HG02981 (cell line): ENCODE measurements at regions not wholly inside any gene's neighbourhood (a gene's known extent, or its start where the extent isn't known, plus 50 kb on each side); places are given as distances from the start of the nearest gene placed in this dataset.
"Not testable (repeated sequence)": the region's sequence is repeated elsewhere in the genome, so short reads cannot be mapped to it uniquely, and the experiment has no call there.

Experiments used
- ATAC-seq: cut with Tn5 transposase; IDR thresholded peaks from one replicate; pipeline ENCODE4 v1.9.1; 2021; ENCODE audit warnings: mild to moderate bottlenecking, moderate library complexity; ENCODE audit not compliant: unreplicated experiment

GRCh38 chr12:78489990-78490389 lies 374.6 kb upstream of the SYT1 start:
- no peak for ATAC-seq

- ATAC-seq: no peak
Observed at GRCh38 chr12:78490861-78491260, 373.7 kb upstream of the SYT1 start.

GRCh38 chr12:78494911-78495310 lies 369.7 kb upstream of the SYT1 start:
- ATAC-seq: no peak

- ATAC-seq: no peak
Observed at GRCh38 chr12:78501825-78502224, 362.7 kb upstream of the SYT1 start.

GRCh38 chr12:78519422-78519821 lies 345.2 kb upstream of the SYT1 start:
- no peak for ATAC-seq

- ATAC-seq: no peak
Observed at GRCh38 chr12:78530100-78530765, 334.3 kb upstream of the SYT1 start.

GRCh38 chr12:78531831-78532458 lies 332.6 kb upstream of the SYT1 start:
- no peak for ATAC-seq

- no peak for ATAC-seq
Observed at GRCh38 chr12:78534311-78534710, 330.3 kb upstream of the SYT1 start.

- no peak for ATAC-seq
Observed at GRCh38 chr12:78540606-78541336, 323.8 kb upstream of the SYT1 start.

- no peak for ATAC-seq
Observed at GRCh38 chr12:78550831-78551230, 313.7 kb upstream of the SYT1 start.

GRCh38 chr12:78555802-78556201 lies 308.8 kb upstream of the SYT1 start:
- no peak for ATAC-seq

GRCh38 chr12:78556651-78557050 lies 307.9 kb upstream of the SYT1 start:
- ATAC-seq: no peak

GRCh38 chr12:78559416-78559815 lies 305.2 kb upstream of the SYT1 start:
- ATAC-seq: no peak

- ATAC-seq: no peak
Observed at GRCh38 chr12:78559886-78560285, 304.7 kb upstream of the SYT1 start.

GRCh38 chr12:78560633-78561032 lies 303.9 kb upstream of the SYT1 start:
- no peak for ATAC-seq

- no peak for ATAC-seq
Observed at GRCh38 chr12:78562368-78563205, 302.0 kb upstream of the SYT1 start.

GRCh38 chr12:78563826-78564225 lies 300.7 kb upstream of the SYT1 start:
- no peak for ATAC-seq

- no peak for ATAC-seq
Observed at GRCh38 chr12:78566456-78566855, 298.1 kb upstream of the SYT1 start.

- no peak for ATAC-seq
Observed at GRCh38 chr12:78568321-78569020, 296.1 kb upstream of the SYT1 start.

- no peak for ATAC-seq
Observed at GRCh38 chr12:78571953-78572352, 292.6 kb upstream of the SYT1 start.

- not testable (repeated sequence) for ATAC-seq
Observed at GRCh38 chr12:78575208-78575607, 289.4 kb upstream of the SYT1 start.
